Transverse colon (tissue), 4 donors: ENCODE measurements at regions not wholly inside any gene's neighbourhood (a gene's known extent, or its start where the extent isn't known, plus 50 kb on each side); places are given as distances from the start of the nearest gene placed in this dataset.

ENCODE experiments used
- DNase-seq: peaks from one replicate; pipeline ENCODE4 v3.0.0-alpha.2; 2019
- H3K27ac ChIP-seq, 4 donors: fragments of 200-600 bp; sonication (generic); 2 replicates each; pipeline ENCODE4 v1.5.1; 2016 to 2018; ENCODE audit warnings: inconsistent platforms in 4 of 4
- H3K27me3 ChIP-seq: fragments of 200-600 bp; sonication (generic); 2 replicates; pipeline ENCODE4 v1.5.1; 2017; ENCODE audit warnings: inconsistent platforms
- H3K36me3 ChIP-seq, 4 donors: fragments of 200-600 bp; sonication (generic); 2 replicates each; pipeline ENCODE4 v1.5.1; 2017 to 2019; ENCODE audit warnings: inconsistent platforms in 4 of 4
- H3K4me1 ChIP-seq, 4 donors: fragments of 200-600 bp; sonication (generic); 2 replicates each; pipeline ENCODE4 v1.5.1; 2017 to 2020; ENCODE audit warnings: inconsistent platforms in 4 of 4
- H3K4me3 ChIP-seq, 4 donors: fragments of 200-600 bp; sonication (generic); 1 replicate in 1 of 4; 2 replicates in 3 of 4; pipeline versions ENCODE4 v1.5.1 to v1.6.1; 2017 to 2019; ENCODE audit warnings: inconsistent platforms in 4 of 4
- H3K9me3 ChIP-seq, 2 donors: fragments of 200-600 bp; sonication (generic); 2 replicates each; pipeline ENCODE4 v1.5.1; 2017 to 2019; ENCODE audit warnings: inconsistent platforms in 2 of 2
- CTCF ChIP-seq, 5 experiments: fragments of 200-600 bp in 3 of 5; fragments of 450-650 bp in 2 of 5; sonication (generic) in 3 of 5; IDR thresholded peaks; 1 replicate in 2 of 5; 2 replicates in 3 of 5; pipeline ENCODE4 v1.5.1; 2016 to 2017; ENCODE audit warnings: antibody characterized with exemption in 5 of 5, inconsistent platforms in 3 of 5, mild to moderate bottlenecking in 2 of 5, moderate library complexity in 1 of 5
- EP300 ChIP-seq: sonication (generic); formaldehyde crosslinking; IDR thresholded peaks from one replicate; pipeline ENCODE4 v1.6.1; 2017; ENCODE audit warnings: antibody characterized with exemption, low read depth
- POLR2A ChIP-seq: fragments of 450-650 bp; IDR thresholded peaks from one replicate; pipeline ENCODE4 v1.6.1; 2016; ENCODE audit warnings: antibody characterized with exemption, mild to moderate bottlenecking, moderate library complexity
- POLR2AphosphoS5 ChIP-seq, 3 donors: sonication (generic); formaldehyde crosslinking; IDR thresholded peaks; one replicate each; pipeline ENCODE4 v1.6.1; 2016; ENCODE audit warnings: antibody characterized with exemption in 3 of 3
- WGBS, 2 donors: methylation state at CpG; one replicate each; pipeline ENCODE4 v1.1.5; 2018; ENCODE audit warnings: low coverage in 1 of 2; 5-methylcytosine and 5-hydroxymethylcytosine counted together
- in situ Hi-C, 4 donors: fragments of 200-750 bp; cut with MboI; loops; one replicate each; pipeline versions ENCODE4 v1.15.0 to v1.15.1; 2017; ENCODE audit warnings: low sequenced_read_pairs in 3 of 4, low pct_ligation_motif_present in 1 of 4, low pct_unique_long_range_greater_than_20kb in 1 of 4
- intact Hi-C: fragments of 100-400 bp; cut with DNase I; formaldehyde crosslinking; loops from one replicate; pipeline ENCODE4 v1.15.1; 2023; ENCODE audit warnings: low total_unique reads

- no peak for DNase-seq
- intact Hi-C loops, result no loop called here
- Histone ChIP-seq H3K9me3 (no peaks in the 10 kb centered on the region), H3K27me3 (no peaks in the 10 kb centered on the region), H3K36me3 (no peaks in the 10 kb centered on the region), H3K4me3 (no peak overlapping the region), H3K27ac (no peak overlapping the region), H3K4me1 (no peaks in the 10 kb centered on the region)
- 65 to 83% methylated on average over 2 of the region's 2 CpGs for WGBS, 2 donors
- in situ Hi-C loops, result no loop called here
- no peak for TF ChIP-seq CTCF (IDR thresholded peaks at IDR 0.05)
- no peak for TF ChIP-seq POLR2A
- no peak for TF ChIP-seq EP300
- TF ChIP-seq POLR2AphosphoS5 (IDR thresholded peaks at IDR 0.05), result no peak
These were observed 861.5 kb upstream of the ZWINT start for GRCh38 chr10:57222603-57223002.

GRCh38 chr10:57222129-57222528 is 861.1 kb upstream of the ZWINT start:
- Histone ChIP-seq H3K4me3 (no peak overlapping the region), H3K27me3 (no peaks in the 10 kb centered on the region), H3K4me1 (no peaks in the 10 kb centered on the region), H3K9me3 (no peaks in the 10 kb centered on the region), H3K36me3 (no peaks in the 10 kb centered on the region), H3K27ac (no peak overlapping the region)
- 80% methylated on average over 1 to 3 of the region's 3 CpGs for WGBS, 2 donors
- in situ Hi-C loops, result no loop called here
- TF ChIP-seq POLR2AphosphoS5 (IDR thresholded peaks at IDR 0.05), result no peak
- TF ChIP-seq EP300, result no peak
- TF ChIP-seq CTCF (IDR thresholded peaks at IDR 0.05), result no peak
- no peak for TF ChIP-seq POLR2A
- intact Hi-C loops, result no loop called here
- DNase-seq, result no peak

- in situ Hi-C loops (no loop called here), intact Hi-C loops (no loop called here)
- 67 to 80% methylated on average over 3 of the region's 3 CpGs for WGBS, 2 donors
- Histone ChIP-seq H3K4me1 (no peaks in the 10 kb centered on the region), H3K27ac (no peak overlapping the region), H3K36me3 (no peaks in the 10 kb centered on the region), H3K4me3 (no peak overlapping the region), H3K27me3 (no peaks in the 10 kb centered on the region), H3K9me3 (no peaks in the 10 kb centered on the region)
- no peak for TF ChIP-seq POLR2AphosphoS5 (IDR thresholded peaks at IDR 0.05)
- DNase-seq, result no peak
These were observed 860.6 kb upstream of the ZWINT start for GRCh38 chr10:57221674-57222073.

GRCh38 chr10:57218382-57218781 is 857.3 kb upstream of the ZWINT start:
- intact Hi-C loops (no loop called here), in situ Hi-C loops (no loop called here)
- TF ChIP-seq EP300 (no peak), POLR2AphosphoS5 (IDR thresholded peaks at IDR 0.05) (no peak), POLR2A (no peak), CTCF (IDR thresholded peaks at IDR 0.05) (no peak)
- no peak overlapping the region for H3K27ac ChIP-seq
- no peaks in the 10 kb centered on the region for H3K36me3 ChIP-seq
- DNase-seq, result no peak
- no peaks in the 10 kb centered on the region for H3K4me1 ChIP-seq
- no peak overlapping the region for H3K4me3 ChIP-seq
- H3K9me3 ChIP-seq, result no peaks in the 10 kb centered on the region
- no peaks in the 10 kb centered on the region for H3K27me3 ChIP-seq

- Histone ChIP-seq H3K27me3 (no peaks in the 10 kb centered on the region), H3K9me3 (no peaks in the 10 kb centered on the region), H3K4me3 (no peak overlapping the region), H3K4me1 (no peaks in the 10 kb centered on the region), H3K36me3 (no peaks in the 10 kb centered on the region), H3K27ac (no peak overlapping the region)
- intact Hi-C loops, result loop anchor here (5.0 kb wide), 1 partner anchor 530 kb away; no protein-coding TSS in a partner anchor
- DNase-seq, result no peak
- in situ Hi-C loops, result no loop called here
- TF ChIP-seq EP300 (no peak), POLR2AphosphoS5 (IDR thresholded peaks at IDR 0.05) (no peak), POLR2A (no peak), CTCF (IDR thresholded peaks at IDR 0.05) (no peak)
- WGBS, 2 donors, result 67 to 78% methylated on average over 1 of the region's 1 CpG
These were observed 841.3 kb upstream of the ZWINT start for GRCh38 chr10:57202356-57202755.
